ENCODE measurements at regions not wholly inside any gene's neighbourhood (a gene's known extent, or its start where the extent isn't known, plus 50 kb on each side); places are given as distances from the start of the nearest gene placed in this dataset.
"Not testable (repeated sequence)": the region's sequence is repeated elsewhere in the genome, so short reads cannot be mapped to it uniquely, and the experiment has no call there.

DNA sequence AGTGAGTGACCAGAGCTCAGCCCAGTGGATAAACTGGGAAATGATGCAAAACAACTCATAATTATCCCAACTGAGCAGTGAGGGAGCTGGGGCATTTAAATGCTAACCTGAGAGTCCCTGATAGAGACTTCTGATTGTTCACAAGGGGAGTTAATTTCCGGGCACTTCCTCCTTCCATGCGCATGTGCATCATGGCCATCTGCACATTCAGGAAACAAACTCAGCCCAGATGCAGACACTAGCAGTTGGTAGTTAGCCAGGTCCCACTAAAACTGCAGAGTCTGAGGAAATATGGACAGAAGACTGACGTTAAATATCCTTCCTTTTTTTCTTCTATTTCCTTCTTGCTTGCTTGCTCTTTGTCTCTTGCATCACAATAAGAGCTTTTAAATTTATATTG is 852.1 kb upstream of the LRRC4C start:
- DNase-seq (ENCODE audit: low spot score) = no peak

DNA sequence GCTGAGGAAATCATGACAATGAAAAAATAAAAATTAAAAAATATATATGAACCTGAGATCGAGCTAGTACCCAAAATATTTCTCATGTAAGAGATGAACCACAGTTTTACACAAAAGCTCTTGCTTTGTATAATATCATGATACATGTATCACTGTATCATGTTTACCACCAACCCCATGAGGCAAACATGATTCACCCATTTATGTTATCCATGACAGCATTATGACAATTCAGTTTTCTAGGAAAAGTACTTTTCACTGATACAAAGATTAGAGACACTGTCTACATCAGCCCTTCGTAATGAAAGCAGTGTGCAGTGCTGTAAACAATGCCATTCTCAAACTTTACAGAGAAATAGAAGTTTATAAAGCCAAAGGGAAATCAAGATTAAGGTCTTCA is 852.5 kb upstream of the LRRC4C start:
- DNase-seq (ENCODE audit: low spot score) = no peak

DNA sequence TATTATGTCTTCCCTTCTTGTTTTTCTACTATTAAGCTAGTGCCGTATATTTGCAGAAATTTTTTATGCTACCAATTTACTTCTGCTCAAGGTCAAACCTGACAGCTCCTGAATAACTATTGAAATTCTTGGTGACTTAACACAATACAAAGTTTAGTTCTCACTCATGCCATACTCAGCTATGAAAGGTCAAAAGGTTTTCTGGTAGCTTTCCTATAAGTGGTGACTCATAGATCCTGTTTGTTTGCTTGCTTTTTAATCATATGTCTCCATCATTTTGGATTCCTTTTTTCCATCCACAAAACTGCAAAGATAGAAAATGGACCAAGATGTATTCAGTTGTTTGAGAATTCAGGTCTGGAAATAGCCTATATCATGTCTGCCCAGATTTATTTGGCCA is 855.8 kb upstream of the LRRC4C start:
- no peak for DNase-seq (ENCODE audit: low spot score)

DNA sequence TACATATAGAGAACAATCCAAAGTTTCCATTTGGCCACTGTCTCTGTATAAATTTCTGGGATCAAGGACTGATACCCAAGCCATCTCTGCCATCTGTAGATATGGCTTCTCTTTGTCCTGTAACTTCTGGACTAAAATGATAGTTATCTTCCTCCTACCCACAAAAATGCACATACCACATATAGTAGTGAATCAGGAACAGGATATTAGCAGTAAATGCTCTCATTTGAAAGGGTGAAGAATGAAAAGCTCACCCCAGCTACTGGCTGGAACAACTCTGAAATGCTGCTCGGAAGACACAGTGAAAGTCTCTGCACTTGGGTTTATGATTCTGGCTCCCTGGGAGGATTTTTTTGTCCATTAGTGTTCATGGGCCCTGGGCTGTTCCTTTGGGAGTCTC is 856.4 kb upstream of the LRRC4C start:
- no peak for DNase-seq (ENCODE audit: low spot score)

DNA sequence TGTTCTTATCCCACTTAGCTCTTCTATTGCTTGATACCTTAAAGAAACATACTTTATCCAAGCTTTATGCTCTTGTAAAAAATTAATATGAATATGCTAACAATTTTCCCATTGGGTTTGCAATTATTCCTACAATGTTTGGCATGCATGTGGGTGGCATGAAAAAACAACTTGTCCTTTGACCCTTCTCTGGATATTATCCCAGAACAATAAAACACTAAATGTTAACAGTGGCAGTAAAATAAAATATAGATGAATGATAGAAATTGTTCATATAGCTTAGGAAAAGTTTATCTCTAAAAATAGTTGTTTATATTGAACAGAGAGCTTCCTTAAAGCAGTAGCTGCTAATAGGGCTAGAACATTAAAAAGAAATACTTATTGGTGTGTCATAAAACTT is 860.5 kb upstream of the LRRC4C start:
- no peak for DNase-seq (ENCODE audit: low spot score)

DNA sequence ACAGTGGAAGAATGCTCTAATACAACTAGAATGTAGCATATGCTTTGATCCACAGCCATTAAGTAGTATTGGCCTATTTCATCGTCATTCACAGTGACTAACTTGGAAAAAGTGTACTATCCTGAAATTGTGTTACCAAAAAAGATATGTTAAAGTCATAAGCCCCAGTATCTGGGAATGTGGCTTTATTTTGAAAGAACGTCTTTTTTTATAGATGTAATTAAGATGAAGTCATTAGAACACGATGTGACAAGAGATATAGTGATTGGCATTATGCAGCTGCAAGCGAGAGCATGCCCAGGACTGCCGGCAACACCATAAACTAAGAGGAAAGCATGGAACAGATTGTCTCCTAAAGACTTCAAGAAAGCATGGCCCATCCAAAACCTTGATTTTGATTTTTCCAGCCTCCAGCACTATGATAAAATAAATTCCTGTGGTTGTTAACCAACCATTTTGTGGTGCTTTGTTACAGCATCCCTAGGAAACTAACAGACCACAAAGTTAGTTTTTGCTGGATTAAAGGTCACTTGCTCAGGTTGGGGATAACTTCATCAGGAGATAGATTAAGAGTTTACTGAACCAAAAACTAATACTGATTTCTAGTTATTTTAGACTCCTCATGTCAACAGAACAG is 870.6 kb upstream of the LRRC4C start:
- DNase-seq (ENCODE audit: low spot score) = no peak

DNA sequence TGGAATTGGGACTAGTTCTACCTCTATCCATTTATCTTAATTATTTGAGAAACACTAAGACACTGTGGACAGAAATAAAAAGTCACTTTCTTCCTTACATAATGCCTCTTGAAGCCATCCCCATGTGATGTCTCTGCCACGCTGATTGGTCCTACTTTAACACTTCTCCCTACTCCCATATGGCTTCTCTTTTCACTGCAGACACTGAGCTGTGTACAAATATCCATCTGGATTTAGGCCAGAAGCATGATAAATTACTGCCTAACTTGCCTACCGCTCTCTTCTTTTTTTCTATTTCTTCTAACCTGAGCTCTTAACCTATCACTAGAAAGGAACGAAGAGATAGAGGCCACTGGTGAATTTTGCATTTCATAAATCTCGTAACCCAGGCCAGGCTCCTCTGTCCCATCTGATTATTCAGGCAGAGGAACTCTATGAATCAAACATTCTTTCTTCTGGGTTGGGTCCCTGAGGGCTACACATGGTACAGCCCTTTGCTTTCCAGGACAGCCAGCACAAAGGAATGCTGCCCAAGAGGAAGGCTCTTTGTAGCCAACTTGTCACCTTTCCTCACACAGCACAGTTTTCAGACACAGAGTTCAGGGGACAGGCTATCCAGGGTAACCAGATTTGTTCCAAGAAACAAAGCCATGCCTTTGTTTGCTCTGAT is 878.5 kb upstream of the LRRC4C start:
- no peak for DNase-seq (ENCODE audit: low spot score)

DNA sequence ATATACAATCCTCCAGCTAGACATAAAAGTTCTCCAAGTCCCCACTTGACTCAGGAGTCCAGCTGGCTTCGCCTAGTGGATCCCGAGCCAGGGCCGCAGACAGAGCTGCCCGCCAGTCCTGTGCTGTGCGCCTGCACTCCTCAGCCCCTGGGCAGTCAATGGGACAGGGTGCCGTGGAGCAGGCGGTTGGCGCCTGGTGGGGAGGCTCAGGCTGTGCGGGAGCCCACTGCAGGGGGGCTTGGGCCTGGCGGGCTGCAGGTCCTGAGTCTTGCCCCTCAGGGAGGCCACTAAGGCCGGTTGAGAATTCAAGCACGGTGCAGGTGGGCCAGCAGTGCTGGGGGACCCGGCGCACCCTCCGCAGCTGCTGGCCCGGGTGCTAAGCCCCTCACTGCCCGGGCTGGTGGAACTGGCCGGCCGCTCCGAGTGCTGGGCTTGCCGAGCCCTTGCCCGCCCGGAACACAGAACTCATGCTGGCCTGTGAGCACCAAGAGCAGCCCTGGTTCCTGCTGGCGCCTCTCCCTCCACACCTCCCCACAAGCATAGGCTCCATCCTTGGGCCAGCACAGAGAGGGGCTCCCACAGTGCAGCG is 884.8 kb upstream of the LRRC4C start:
- no peak for DNase-seq (ENCODE audit: low spot score)

DNA sequence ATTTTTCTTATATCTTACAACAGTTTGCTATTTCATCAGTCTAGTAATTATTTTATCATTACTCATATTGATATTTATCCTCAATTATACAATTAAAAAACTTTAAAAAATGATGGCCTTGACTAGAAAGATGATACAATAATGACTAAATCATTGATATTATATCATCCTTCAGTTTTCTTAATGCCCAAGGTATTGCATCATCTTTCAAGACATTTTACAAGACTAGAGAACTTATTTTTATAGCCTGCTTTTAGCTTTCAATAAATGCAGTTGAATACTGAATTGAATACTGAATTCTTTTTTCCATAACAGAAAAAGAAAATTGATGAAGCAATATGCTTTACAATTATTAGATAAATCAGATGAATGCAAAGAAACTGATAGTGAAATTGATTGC is 886.5 kb upstream of the LRRC4C start:
- DNase-seq (ENCODE audit: low spot score) = no peak

DNA sequence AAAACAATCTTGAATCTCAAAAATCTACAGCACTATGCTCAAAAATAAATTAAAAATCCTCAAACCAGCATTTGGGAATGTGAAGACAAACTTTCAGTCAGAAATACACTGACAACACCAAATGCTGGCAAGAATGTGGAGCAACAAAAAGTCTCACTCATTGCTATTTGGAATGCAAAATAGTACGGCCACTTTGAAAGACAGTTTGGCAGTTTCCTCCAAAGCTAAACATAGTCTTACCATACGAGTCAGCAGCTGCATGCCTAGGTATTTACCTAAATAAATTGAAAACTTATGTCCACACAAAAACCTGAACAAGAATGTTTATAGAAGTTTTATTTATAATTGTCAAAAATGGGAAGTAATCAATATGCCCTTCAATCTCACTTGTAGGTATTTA is 904.2 kb upstream of the LRRC4C start:
- DNase-seq (ENCODE audit: low spot score) = no peak

DNA sequence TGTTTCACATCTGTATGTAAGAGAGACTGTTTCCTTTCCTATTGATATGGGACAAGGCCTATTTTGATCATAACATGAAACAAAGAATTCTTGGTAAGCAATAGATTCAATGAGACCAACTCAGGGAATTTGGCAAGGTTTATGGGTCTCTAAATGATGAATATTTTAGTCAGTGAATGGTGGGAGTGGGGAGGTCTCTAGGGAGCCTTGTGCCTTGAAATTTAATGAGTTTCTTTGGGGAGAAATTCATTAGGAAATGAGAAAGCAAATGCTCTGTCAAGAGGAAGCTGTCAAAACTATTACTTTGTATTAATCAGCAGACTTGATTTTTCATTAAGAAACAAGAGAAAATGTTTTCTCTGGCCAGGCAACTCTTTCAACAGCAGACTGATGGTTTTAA is 921.7 kb upstream of the API5 start:
- DNase-seq (ENCODE audit: low spot score) = no peak

DNA sequence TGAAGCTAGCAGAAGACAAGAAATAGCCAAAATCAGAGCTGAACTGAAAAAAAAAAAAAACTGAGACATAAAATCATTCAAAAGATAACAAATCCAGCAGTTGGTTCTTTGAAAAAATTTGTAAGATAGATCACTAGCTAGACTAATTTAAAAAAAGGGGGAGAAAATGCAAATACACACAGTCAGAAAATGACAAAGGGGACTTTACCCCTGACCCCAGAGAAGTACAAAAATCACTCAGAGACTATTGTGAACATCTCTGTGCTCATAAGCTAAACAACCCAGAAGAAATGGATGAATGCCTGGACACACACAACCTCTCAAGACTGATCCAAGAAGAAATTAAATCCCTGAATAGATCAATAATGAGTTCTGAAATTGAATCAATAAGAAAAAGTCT is 914.3 kb upstream of the API5 start:
- DNase-seq (ENCODE audit: low spot score) = no peak

DNA sequence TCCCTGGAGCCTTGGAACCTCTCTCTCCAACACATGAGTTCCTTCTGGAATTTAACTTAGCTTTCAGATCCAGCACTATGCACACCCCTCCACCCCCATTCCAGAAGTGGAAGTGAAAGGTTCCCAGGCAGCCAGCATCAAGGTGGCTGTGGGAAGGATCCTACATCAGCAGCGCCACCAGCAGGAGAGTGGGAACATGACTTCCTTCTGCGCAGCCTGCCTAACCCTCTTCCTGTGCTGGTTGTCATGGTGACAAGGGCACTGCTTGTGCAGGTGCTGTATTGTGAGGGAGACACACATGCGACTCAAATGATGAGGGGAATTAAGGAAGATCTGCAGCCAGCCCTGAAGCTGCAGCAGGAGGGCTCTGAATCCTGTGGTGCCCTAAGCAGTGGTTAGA is 904.5 kb upstream of the API5 start:
- DNase-seq (ENCODE audit: low spot score) = no peak

DNA sequence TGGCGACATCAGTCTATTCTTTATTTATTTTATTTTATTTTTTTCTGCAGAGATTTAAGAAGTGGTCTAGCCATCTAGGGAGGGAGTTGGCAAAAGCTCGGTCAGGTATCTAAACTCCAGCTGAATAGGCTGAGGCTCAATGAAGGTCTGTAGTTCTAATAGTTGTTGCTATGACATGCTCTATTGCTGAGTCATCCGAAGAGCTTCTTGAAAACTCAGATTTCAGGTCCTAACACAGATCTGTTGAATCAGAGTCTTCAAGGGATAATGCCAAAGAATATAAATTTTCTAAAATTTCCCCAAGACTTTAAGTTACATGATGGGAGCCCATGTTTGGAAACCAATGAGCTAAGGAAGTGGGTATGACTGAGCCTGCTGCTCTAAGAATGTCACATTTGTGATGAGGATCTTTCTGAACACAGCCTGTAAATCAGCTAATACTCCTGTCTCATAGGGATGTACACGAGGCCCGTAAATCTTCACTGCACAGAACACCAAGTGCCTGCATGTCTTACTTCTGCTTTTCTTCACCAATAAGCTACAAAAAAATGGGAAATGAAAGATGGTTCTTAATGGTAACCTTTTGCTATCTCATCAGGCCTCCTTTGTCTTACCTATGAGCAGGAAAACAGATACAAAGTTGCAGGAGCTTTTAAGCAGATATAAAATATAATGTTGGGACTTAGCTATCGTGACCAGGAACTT is 901.4 kb upstream of the API5 start:
- DNase-seq (ENCODE audit: low spot score) = no peak

DNA sequence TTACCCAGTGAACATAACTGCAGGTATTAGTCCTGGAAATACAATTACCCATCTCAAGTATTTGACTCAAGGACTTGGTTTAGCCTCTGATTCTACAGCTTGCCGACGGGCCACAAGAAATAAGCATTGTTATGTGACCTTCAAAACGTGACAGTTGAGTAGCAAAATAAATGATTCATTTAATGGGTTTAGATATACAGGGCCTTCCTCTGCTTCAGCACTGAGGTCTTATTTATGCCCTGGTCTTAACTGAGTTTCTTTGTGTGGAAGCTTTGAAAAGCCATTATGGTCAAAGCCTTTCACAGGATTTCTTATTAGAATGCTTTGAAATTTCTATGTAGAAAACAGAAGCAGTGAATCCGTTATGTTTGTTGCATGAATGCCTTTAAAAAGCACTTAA is 899.2 kb upstream of the API5 start:
- DNase-seq (ENCODE audit: low spot score) = no peak

DNA sequence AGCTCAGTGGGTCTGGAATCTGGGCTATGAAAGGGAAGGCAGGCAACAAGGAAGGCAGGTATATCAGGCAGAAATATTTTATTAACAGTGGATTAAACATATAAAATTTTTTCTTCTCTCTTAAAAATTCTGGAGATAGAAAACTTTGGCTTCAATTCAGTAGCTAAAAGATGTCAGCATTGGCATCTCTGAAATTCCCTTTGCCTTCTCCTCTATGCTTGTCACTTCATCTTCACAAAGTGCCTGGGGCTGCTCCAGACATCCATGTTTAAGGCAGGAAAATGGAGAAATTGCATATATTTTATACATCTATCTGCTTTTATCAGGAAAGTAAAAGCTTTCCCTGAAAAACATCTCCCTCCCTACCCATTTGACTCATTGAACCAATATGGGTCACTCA is 894.1 kb upstream of the API5 start:
- no peak for DNase-seq (ENCODE audit: low spot score)

DNA sequence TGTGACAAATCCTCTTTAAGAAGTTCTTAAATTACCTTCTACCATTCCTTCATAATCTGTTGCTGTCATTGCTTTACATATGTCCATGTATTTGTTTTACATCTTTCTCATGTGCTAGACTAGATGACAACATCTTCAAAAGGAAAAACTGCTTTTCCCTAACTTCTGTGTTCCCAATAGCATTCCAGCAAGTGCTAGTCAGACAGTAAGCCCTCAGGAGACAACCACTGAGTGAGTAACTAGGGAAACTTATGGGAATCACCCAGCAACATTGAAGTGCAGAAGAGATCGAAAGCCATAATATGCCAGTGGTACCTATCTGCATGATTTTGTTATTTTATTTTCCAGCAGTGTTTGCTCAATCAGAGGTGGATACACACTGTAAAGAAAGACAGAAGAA is 889.7 kb upstream of the API5 start:
- DNase-seq (ENCODE audit: low spot score) = no peak

DNA sequence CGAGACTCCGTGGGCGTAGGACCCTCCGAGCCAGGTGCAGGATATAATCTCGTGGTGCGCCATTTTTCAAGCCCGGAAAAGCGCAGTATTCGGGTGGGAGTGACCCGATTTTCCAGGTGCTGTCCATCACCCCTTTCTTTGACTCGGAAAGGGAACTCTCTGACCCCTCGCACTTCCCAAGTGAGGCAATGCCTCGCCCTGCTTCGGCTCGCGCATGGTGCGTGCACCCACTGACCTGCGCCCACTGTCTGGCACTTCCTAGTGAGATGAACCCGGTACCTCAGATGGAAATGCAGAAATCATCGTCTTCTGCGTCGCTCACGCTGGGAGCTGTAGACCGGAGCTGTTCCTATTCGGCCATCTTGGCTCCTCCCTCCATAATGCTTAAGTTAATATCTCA is 876.9 kb upstream of the API5 start:
- DNase-seq (ENCODE audit: low spot score) = not testable (repeated sequence)

DNA sequence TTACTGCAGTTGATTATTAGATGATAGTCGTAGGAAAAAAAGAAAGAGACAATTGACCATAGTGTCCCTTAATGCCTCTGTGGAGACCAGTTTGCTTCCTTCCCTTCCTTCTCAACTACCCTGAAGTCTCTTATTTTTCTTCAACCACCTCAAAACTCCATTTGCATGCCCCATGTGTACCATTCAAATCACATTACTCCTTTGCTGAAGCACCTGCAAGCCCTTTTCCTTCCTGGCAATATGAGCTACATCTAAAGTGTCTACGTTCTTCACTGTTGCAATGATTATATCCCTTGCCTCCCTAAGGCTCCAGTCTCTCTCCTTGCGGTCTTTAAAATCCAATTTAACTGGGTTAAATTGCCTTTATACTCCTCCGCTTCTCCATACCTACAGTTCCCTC is 867.4 kb upstream of the API5 start:
- no peak for DNase-seq (ENCODE audit: low spot score)

DNA sequence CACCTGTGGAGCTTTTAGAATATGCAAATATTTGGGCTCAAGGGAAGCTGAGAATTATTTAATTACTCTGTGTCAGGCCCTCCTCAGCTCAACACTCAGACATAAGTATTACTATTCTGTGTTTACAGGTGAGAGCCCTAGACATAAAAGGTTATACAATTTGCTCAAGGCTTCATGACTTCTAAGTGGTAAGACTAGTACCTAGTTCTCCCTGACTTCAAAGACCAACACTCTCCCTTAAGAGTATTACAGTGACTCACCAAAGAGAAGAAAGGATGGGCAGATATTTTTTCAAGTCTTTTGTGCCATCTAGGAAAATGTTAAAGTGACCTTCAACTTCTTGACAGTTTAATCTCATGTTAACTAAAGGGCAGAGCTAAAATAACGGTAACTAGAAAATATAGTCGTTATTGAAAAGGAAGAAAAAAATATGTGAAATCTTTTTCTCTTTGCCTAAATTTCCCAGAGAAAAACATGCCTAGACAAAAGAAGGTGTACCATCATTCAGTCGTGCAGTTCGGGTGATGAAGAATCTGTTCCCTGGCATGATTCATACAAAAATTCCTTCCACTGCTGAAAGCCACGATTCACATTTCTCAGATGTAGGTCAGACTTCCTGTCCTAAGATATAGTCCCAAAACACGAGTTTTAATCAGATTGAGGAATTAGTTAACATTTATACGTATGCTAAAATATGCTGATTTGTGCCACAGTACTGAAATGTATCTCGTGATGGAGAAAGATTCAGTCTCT is 849.1 kb upstream of the API5 start:
- no peak for DNase-seq (ENCODE audit: low spot score)

DNA sequence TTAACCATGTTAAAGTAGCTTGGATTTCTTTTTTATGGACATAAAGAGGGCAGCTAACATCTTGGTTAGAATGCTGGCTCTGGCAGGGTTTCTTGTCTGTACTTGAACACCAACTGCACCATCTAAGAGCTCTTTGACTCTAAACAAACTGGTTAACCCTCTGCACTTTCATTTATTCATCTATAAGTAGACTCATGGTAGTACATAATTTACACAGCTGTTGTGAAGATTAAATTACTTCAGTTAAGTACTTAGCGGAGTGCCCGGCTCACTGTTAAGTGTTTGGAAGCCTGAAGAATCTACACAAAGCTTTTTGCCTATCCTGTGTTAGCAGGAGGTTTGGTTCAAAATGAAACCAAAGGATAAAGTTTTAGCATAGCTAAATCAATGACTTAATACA is 846.2 kb upstream of the API5 start:
- no peak for DNase-seq (ENCODE audit: low spot score)

DNA sequence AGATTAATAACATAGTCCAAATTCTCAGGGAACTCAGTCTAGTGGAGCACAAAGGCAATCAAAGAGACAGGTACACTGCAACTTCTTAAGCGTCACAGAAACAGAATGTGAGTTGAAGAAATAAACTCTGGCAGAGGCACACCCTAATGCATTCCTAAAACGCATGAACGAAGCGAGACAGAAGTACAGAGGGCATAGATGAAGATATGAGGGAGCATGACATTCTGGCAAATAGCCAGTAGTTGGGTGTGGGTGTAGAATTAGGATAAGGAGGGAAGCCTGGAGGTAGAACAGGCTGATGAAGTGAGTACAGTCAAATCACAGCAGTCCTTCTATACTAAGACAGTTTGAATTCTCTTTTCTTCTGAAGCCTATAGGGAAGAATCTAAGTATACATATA is 838.7 kb upstream of the API5 start:
- no peak for DNase-seq (ENCODE audit: low spot score)
